Neural progenitor cell (in vitro differentiated cells): ENCODE measurements at regions not wholly inside any gene's neighbourhood (a gene's known extent, or its start where the extent isn't known, plus 50 kb on each side); places are given as distances from the start of the nearest gene placed in this dataset.

Experiments used
- CTCF ChIP-seq: fragments of 200-600 bp; sonication (generic); IDR thresholded peaks from 2 replicates; pipeline ENCODE4 v1.5.1; 2017; ENCODE audit warnings: antibody characterized with exemption, mild to moderate bottlenecking
- EZH2 ChIP-seq: fragments of 200-600 bp; sonication (generic); IDR thresholded peaks from 2 replicates; pipeline ENCODE4 v1.6.1; 2017; ENCODE audit warnings: antibody characterized with exemption, mild to moderate bottlenecking, moderate library complexity
- EZH2phosphoT487 ChIP-seq: fragments of 200-600 bp; sonication (generic); IDR thresholded peaks from 2 replicates; pipeline ENCODE4 v1.6.1; 2017; ENCODE audit warnings: antibody characterized with exemption

GRCh38 chr15:79193103-79193502, 89.4 kb upstream of the ANKRD34C start:
- TF ChIP-seq EZH2 = no peak
- no peak for TF ChIP-seq CTCF
- no peak for TF ChIP-seq EZH2phosphoT487
